Dermis blood vessel endothelial cell (primary cell): ENCODE measurements at regions not wholly inside any gene's neighbourhood (a gene's known extent, or its start where the extent isn't known, plus 50 kb on each side); places are given as distances from the start of the nearest gene placed in this dataset.
A peak's percentile ranks its signal among the peaks of the same experiment; 100 is the strongest.

Source experiments
- DNase-seq: peaks from one replicate; pipeline ENCODE4 v3.0.0; 2010

DNA sequence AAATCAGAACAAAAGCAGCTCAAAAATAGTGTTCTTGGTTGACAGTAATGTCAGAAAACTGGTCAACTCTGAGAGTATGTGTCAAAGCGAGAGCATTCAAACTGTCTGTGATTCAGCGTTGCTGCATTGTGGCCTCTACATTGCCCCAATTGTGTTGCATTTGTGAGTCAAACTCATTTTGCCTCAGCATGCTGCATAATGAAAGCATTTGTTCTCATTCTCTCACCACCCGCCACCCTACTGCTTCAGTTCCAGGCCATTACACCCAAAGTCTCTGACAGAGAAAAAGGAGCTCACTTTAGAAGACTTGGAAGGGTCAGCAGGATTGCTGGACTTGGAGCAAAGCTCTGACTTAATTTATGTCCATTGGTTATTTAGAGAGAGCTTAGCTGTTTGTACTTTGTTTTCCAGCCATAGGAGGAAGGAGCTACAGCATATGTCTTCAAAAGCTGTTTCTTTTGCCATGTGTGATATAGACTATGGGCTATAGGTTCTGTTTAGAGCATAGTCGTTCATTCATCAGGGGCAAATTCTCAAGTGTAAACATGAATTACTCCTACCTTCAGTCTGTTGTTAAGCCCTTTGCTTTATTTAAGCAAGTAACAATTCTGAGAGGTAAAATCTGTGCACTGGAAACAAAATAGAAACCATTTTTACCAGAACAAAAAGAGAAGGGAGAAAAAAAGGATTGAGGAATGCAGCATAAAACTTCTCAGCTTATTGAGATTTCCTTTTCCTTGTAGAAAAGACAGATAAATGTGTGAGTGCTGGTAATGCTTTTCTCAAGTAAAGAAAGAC lies 153.4 kb upstream of the ANK2 start:
- DNase-seq: no peak

DNA sequence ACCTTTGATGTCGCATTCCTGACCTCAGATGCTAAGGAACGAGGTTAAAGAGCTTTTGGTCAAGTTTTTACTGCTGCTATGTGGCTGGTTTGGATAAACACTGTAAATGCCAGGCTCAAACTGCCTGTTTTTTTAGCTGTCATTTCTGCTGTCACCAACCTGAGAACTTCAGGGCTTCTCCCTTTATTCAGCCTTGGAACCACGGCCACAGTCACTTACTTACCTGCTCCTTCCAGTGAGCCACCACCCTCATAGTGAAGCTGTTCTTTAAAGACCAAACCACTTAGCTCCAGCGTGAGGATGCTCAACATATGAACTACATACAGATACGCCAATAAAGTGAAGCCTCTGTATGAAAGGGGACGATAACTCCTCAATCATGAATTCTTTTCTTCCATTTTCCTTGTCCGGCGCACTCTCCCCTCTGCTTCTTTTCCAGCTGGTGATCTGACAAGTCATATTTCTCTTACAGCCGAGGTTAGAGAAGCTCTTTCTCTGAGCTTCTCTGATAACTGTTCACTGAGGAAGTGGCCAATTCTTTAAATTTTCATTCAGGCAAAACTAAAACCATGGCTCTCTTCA lies 152.8 kb upstream of the ANK2 start:
- no peak for DNase-seq

DNA sequence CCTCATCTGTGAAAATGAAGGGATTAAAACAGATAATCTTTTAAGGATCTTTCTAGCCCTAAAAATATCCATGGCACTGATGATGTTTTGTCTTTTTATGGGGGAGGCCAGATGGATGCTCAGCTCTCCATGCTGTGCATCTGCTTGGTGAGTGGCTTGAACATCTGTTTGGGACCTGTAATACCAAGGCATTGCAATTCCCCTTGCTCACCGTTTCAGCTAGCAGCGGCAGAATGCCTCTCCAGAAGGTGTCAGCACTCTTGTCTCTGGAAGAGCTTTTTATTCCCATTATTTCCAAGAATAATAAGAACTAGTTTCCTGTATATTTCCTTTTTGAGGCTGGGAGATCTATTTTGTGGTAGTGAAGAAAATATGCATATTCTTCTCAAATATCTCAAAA lies 151.9 kb upstream of the ANK2 start:
- no peak for DNase-seq

DNA sequence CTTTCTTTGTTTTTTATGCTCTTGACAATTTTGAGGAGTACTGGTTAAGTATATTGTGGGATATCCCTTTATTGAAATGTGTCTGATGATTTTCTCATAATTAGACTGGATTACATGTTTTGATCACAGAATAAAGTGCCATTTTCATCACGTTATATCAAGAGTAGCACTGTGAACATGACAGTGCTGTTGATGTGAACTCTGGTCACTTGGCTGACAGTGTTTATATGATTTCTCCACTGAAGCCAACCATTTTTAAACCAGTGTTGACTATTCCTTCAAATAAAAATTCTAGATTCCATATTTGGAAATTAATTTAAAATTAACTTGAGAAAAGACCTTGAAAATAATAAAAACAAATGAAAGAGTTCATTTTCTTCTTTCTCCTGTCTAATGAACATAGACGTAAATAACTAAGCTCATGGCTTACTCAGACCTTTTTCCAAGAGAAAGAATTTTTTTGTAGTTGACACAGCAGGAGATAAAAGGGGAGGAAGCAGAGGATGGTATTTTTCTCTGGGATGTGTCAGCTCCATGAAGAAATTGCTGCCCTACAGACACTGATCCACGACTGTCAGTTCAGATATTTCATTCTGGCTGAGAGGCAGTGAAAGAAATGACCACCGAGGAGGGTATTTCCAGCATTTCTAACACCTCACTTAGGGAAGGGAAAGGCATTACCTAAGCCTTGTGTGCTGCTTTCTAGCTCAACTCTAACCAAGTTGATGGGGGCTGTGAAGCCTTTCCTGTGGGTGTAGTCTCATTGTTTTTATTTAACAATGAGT lies 150.9 kb upstream of the ANK2 start:
- DNase-seq: no peak

DNA sequence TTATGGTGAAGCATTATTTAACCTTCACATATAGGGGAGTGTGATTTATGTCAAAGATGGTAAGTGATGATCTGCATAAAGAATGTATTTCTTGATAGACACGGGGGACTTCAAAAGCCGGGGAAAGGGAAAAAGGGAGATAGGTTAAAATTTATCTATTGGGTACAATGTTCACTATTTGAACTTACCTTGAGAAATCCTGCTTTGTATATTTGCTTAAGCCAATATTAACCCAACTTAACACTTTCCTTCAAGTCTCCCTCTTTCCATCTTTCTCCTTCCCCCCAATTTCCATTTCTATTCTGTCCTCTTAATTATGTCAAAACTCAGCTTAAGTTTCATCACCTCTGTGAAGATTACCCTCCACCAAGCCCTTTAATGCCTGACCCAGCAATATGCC lies 149.0 kb upstream of the ANK2 start:
- no peak for DNase-seq

DNA sequence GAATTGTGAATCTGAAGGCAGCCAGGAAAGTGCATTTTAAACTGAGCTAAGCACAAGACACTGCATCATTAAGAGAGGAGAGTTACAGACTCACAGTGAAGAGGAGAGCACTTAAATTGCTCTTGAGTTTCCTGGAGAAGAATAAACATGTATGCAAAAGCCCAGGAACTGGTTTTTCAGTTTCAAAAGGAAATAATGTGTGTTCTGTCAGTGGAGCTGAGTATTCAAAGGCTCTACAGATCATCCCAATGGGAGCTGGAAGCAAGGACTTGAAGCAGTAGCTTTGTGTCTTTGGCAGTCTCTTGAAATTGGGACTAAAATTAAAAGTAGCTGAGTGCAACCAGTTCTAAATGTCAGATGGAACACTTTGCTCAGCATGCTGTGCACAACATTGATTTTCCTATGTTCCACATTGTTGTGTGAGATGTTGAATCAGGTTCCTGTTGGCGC lies 147.5 kb upstream of the ANK2 start:
- DNase-seq: no peak

DNA sequence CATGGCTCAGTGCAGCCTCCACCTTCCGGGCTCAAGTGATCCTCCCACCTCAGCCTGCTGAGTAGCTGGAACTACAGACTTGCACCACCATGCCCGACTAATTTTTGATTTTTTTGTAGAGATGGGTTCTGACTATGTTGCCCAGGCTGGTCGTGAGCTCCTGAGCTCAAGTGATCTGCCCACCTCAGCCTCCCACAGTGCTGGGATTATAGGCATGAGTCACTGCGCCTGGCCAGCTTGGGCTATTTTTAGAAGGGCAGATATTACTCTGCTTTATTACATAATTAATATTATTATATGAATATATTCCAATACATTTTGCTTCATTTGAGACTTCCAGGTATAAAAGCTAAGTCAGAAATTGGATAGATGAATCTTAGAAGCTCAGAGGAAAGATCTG lies 143.7 kb upstream of the ANK2 start:
- no peak for DNase-seq

DNA sequence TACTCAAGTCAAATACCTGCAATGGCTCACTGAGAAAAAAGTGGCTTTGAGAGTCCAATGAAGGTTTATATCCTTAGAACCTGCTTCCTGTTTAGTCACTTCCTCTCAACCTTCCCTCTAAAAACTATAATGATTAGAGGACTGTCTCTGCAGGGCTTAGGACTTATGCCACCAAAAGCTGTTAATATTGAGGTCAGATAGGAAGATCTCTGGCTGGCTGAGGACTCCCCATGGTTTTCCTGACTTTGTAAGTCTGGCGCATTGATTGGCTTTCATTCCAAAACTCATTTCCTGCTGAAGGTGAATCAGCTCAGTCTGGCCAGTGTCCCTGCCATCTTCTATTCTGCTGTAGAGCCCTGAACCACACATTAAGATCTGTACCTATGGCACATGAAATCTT lies 140.9 kb upstream of the ANK2 start:
- DNase-seq: no peak

DNA sequence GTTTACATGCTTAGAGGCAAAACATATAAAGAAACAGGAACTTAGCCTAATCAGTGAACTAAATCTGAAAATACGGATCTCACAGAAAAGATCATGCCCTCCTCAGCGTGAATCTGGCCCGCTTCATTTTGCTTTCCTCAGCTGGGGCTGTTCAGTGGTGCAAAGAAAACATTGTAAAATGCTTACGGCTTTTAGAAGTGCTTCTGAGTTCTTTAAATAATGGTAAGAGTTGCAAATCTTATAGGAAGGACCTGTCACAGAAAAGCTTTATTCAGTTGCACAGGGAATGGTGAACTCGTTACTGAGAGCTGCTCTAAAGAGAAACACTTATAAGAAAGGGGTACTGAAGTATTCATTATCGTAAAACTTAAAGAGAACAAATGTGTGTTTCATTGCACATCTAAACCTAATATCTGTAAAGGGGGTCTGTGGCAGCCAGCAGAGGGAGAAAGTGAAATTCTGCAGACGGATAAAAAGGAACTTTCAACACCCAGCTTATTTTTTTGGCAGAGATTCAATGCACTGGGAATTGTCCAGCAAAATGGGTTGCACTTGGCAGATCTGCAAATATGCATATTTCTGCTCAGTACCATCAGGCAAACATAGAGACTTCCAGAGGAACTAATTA lies 139.2 kb upstream of the ANK2 start:
- no peak for DNase-seq

DNA sequence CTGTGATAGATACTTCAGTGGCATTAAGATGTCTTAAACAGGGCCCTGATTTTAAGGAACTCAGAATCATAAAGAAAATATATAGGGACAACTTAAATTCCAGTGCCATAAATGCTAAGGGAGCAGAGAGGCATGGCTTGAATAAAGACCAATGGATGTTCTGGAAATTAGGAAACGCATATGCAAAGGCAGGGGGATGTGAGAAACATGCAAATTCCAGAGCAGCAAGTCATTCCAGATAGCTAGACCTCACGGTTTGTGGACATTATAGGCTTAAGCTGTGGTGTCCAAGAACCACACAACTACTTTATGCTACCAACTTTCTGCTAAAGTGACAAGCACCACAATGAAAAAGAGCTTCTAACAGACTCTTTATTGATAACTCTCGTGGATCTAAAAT lies 132.6 kb upstream of the ANK2 start:
- DNase-seq: no peak

DNA sequence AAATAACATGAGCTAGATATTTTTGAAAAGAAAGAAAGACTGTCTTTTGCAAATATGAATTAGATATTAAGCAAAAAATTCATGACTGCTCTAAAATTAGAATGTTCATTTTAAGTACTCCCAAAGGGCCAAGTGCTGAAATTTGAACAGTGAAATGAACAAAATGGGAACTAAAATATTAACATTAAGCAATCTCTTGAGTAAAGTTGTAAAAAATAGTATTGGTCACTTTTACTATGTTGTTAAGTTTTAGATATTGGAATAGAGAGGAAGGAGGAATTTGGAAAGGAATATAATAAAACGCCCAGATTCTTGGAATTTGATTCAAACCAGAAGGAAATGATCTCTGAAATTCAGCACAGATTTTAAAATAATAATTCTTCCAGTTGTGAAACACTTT lies 125.9 kb upstream of the ANK2 start:
- DNase-seq: no peak

DNA sequence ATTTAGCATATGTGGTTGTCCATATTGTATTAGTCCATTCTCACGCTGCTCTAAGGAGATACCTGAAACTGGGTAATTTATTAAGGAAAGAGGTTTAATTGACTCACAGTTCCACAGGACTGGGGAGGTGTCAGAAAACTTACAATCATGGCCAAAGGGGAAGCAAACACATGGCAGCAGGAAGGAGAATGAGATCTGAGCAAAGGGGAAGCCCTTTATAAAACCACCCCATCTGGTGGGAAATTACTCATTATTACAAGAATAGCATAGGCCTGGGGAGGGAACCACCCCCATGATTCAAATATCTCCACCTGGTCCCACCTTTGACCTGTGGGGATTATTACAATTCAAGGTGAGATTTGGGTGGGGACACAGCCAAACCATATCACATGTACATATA lies 122.6 kb upstream of the ANK2 start:
- no peak for DNase-seq

DNA sequence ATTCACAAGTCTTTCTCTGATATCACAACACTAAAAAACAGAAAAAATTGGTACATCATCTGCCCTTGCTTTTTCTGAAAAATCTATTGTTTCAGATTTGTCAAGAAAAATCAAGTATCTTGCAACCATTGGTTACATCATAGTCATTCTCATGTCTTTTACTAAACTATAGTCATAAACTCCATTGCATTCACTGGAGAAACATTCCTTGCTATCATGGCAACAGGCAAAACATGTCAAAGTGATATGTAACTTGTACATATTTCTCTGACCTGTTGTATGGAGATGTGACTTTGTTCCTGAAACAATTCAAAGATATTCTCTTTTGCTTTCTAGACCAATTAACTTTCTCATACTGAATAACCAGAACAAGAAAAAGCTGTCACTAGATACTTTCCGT lies 121.9 kb upstream of the ANK2 start:
- DNase-seq: no peak

DNA sequence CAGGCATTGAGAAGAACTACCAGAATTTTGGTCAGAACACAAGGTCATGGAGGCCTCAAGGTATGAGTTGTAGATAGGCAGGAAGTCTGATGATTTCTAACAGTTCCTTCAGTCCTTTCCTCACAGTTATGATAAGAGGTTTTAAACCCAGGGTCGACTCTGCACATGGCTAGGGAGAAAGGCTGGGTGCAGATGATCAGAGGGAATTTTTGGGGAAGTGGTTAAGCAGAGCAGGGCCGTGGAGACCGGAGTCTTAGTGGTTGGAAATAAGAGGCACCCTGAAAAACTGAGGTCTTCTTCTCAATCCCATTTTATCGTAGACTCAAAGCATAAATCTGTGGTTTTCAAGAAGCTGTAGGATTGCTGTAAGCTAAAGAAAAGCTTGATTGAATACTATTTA lies 118.5 kb upstream of the ANK2 start:
- DNase-seq: no peak

DNA sequence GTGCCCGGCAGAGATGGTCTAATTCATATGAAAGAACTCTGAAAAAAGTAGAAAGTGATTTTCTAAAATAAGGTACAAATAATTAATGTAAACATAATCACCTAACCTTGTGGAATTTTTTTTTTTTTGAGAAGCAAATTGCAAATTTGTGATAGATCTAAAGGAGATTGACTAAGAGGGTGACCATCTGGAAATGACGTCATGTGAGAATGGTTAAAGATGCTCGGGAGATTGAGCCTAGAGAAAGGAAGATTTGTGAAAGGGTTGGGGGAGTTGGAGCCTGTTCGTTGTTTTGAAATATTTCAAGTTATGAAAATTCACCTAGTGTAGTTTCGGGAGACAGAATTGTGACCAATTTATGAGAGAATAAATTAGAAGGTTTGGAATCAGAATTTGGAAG lies 115.7 kb upstream of the ANK2 start:
- no peak for DNase-seq

DNA sequence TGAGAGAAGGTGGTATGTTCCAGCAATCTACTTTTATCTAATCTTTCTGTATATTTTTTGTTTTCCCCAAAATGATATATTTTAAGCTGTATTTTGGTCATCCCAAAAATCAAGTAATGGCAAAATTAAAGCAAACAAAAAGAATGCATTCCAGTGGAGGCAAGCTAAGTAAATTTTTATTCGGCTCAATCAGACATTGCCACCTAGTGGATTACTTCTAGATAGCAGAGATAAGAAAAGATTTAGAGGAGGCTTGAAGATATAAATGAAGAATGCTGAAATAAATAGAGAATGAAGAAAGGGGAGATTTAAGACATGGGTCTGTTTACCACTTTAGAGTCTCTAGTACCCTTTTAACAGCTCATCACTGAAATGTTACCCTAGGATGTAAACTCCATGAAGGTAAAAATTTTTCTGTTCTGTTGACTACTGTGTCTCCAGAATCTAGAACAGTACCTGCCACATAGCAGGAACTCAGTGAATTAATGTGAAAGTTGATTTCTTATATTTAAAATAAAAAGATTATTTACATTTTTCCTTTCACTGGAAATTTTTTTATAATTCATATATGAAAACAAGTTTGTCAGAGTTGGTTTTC lies 110.9 kb upstream of the ANK2 start:
- peak; percentile 49 for DNase-seq

DNA sequence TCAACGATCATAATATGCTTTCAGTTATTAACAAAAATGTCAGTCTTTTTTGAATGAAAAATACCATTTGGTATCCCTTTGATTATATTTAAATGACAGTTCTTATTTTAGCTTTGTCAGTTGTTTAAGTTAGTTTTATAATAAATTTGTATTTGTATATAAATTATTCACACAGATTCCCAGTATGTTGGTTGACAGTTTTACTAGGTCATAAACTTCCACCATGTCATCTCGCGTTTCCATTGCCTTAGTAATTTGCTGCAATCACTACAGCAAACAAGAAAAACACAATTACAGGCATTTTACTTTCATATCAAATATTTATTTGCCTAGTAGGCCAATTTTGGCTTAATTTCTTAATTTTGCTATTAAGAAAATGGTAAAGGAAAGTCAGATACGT lies 109.6 kb upstream of the ANK2 start:
- DNase-seq: no peak

DNA sequence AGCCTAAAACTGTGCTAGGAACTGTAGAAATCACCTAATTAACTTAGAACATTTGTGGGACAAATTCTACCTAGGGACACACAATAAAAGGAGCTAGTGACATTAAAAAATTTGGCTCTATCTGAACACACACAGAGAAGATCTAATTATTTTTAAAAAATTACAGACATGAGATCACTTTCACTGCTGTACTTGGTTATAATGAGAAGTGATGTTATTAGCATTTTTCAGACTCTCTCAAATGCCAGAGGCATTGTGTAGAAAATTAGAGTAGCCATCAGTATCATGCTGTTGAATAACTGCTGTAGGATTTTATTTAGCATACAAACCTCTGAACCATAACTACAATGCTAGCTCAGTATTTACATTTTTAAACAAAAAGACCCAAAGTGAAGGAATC lies 109.1 kb upstream of the ANK2 start:
- no peak for DNase-seq

DNA sequence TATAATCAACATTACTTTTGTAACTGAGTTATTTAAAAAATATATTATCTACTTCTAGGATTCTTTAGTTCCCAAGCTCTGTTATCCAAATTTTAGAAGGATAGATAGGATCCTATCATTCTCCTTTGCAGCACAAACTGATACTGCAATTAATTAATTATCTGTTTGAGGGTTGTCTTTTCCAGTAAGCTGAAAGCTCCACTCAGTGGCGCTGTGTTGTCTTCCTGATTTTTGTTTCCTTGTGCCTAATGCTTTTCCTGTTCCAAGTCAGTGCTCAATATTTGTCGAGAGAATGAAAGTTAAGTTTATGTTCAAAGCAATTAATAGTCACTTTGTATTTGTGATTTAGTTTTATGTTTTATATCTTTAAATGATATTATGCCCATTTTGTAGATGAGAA lies 107.4 kb upstream of the ANK2 start:
- no peak for DNase-seq

DNA sequence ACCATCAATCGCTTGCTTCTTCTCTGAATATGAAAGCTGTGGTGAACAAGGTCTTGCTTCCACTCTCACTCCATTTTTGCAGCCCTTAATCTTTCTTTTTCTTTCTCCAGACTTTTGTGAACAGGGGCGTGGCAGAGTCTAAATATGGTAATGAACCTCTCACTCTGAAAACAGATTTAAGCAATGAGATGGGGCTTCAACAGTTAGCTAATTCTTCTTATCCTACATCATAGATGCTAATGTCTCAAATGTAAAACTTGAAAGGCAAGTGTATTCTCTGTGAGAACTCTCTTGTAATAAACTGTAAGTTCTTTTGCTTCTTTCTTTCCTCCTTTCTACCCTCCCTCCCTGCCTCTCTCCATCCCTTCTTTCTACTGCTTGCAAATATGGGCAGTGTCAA lies 106.5 kb upstream of the ANK2 start:
- no peak for DNase-seq

DNA sequence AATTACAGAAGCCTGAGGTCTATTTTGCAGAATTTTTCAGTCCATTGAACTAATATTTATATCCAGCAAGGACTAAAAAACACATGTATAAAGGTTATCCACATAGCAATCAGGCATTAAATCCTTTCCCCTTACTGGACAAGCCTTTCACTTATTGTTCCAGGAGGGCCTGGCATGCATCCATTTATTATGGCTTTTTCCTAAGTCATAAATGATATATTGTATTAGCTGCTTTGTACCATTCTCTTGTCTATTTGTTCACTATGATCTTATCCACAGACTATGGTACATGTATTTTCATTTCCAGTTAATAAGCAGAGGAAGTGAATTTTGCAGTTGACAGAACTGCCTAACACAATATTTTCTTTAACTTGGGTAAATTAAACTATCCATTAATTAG lies 105.4 kb upstream of the ANK2 start:
- DNase-seq: no peak

DNA sequence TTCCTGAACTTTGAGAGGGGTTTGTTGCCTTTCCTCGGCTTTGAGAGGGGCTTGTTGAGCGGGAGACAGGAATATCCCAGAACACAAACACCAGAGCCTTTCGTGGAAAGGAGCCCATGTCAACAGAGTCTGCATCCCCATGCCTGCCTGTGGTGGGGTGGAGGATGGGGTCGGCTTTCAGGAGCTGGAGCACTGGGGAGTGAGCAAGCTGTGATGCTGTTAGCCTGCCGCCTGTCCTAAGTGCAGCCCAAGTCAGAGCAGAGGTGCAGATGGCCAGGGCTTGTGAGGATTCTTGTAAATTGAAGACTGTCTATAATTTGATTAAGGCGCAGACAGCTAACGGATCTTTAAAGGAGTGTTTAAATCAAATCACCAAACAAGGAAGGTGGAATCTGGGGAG lies 103.3 kb upstream of the ANK2 start:
- no peak for DNase-seq

DNA sequence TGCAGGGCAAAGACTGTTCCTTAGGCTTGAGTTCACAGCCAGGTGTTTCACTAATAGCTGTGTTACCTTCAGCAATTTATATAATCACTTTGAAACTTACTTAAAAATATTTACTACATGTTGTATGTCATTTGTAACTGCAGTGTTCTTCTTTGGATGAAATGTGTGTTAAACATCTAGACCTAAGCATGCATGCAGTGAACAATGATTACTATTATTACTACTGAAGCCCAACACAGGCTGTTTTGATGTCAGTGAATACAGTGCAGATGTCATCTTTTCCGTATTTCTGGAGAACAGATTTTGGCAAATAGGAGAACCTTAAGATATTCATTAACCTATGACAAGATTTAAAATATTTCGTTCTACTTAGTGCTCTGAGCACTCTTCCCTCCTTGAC lies 101.8 kb upstream of the ANK2 start:
- DNase-seq: no peak
